ENCODE measurements at regions not wholly inside any gene's neighbourhood (a gene's known extent, or its start where the extent isn't known, plus 50 kb on each side); places are given as distances from the start of the nearest gene placed in this dataset.

GRCh38 chr2:236882930-236883329 is 202.8 kb upstream of the COPS8 start:
- DNase-seq: no peak

GRCh38 chr2:236883819-236884218 is 201.9 kb upstream of the COPS8 start:
- DNase-seq: no peak

- no peak for DNase-seq
Observed at GRCh38 chr2:236884569-236885175, 201.0 kb upstream of the COPS8 start.

GRCh38 chr2:236886456-236886855 is 199.2 kb upstream of the COPS8 start:
- no peak for DNase-seq

- no peak for DNase-seq
Observed at GRCh38 chr2:236887531-236887930, 198.2 kb upstream of the COPS8 start.

- DNase-seq: no peak
Observed at GRCh38 chr2:236887953-236888793, 197.5 kb upstream of the COPS8 start.

GRCh38 chr2:236888794-236889780 is 196.6 kb upstream of the COPS8 start:
- DNase-seq: no peak

GRCh38 chr2:236889791-236890704 is 195.6 kb upstream of the COPS8 start:
- DNase-seq: no peak

GRCh38 chr2:236892721-236893120 is 193.0 kb upstream of the COPS8 start:
- no peak for DNase-seq

- DNase-seq: no peak
Observed at GRCh38 chr2:236894791-236895190, 190.9 kb upstream of the COPS8 start.

- no peak for DNase-seq
Observed at GRCh38 chr2:236895497-236895896, 190.2 kb upstream of the COPS8 start.

GRCh38 chr2:236896688-236897087 is 189.0 kb upstream of the COPS8 start:
- no peak for DNase-seq

- no peak for DNase-seq
Observed at GRCh38 chr2:236899146-236899545, 186.5 kb upstream of the COPS8 start.

- no peak for DNase-seq
Observed at GRCh38 chr2:236899950-236900640, 185.6 kb upstream of the COPS8 start.

- no peak for DNase-seq
Observed at GRCh38 chr2:236901956-236902355, 183.7 kb upstream of the COPS8 start.

- DNase-seq: no peak
Observed at GRCh38 chr2:236903978-236904377, 181.7 kb upstream of the COPS8 start.

- DNase-seq: no peak
Observed at GRCh38 chr2:236904389-236905263, 181.1 kb upstream of the COPS8 start.

- DNase-seq: no peak
Observed at GRCh38 chr2:236905976-236906375, 179.7 kb upstream of the COPS8 start.

- no peak for DNase-seq
Observed at GRCh38 chr2:236908439-236909192, 177.1 kb upstream of the COPS8 start.

GRCh38 chr2:236909193-236909504 is 176.5 kb upstream of the COPS8 start:
- no peak for DNase-seq
